ENCODE measurements at regions not wholly inside any gene's neighbourhood (a gene's known extent, or its start where the extent isn't known, plus 50 kb on each side); places are given as distances from the start of the nearest gene placed in this dataset.

- TF ChIP-seq, protein P1, sequence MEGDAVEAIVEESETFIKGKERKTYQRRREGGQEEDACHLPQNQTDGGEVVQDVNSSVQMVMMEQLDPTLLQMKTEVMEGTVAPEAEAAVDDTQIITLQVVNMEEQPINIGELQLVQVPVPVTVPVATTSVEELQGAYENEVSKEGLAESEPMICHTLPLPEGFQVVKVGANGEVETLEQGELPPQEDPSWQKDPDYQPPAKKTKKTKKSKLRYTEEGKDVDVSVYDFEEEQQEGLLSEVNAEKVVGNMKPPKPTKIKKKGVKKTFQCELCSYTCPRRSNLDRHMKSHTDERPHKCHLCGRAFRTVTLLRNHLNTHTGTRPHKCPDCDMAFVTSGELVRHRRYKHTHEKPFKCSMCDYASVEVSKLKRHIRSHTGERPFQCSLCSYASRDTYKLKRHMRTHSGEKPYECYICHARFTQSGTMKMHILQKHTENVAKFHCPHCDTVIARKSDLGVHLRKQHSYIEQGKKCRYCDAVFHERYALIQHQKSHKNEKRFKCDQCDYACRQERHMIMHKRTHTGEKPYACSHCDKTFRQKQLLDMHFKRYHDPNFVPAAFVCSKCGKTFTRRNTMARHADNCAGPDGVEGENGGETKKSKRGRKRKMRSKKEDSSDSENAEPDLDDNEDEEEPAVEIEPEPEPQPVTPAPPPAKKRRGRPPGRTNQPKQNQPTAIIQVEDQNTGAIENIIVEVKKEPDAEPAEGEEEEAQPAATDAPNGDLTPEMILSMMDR (IDR thresholded peaks at IDR 0.05), result no peak
- no peak for TF ChIP-seq POLR2A (IDR thresholded peaks at IDR 0.05)
Measured at GRCh38 chr14:100451264-100451663, 128.1 kb downstream of the SLC25A47 start.
